GM21619 (cell line): ENCODE measurements at regions not wholly inside any gene's neighbourhood (a gene's known extent, or its start where the extent isn't known, plus 50 kb on each side); places are given as distances from the start of the nearest gene placed in this dataset.

ENCODE experiments used
- ATAC-seq: cut with Tn5 transposase; IDR thresholded peaks from one replicate; pipeline ENCODE4 v1.9.1; 2021; ENCODE audit not compliant: unreplicated experiment

GRCh38 chr9:120221844-120222243 lies 358.1 kb downstream of the CDK5RAP2 start:
- no peak for ATAC-seq

GRCh38 chr9:120214332-120214731 lies 365.6 kb downstream of the CDK5RAP2 start:
- no peak for ATAC-seq

DNA sequence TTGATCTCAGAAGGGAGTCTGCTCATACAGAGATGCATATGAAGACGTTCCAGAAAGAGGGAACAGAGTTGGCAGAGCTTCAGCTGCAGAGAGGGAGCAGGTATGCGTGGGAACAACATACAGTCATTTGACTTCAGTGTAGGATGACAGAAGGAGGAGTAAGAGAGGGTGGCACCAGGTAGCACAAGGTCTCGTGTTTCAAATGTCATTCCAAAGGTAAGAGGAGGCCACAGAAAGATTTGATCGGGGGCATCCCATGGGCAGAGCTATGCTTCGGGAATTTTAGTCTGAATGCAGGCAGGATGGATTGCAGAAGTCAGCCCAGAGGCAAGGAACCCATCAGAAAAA lies 367.1 kb downstream of the CDK5RAP2 start:
- peak; percentile 31 for ATAC-seq

GRCh38 chr9:120212153-120212852 lies 367.7 kb downstream of the CDK5RAP2 start:
- peak; percentile 92 for ATAC-seq

DNA sequence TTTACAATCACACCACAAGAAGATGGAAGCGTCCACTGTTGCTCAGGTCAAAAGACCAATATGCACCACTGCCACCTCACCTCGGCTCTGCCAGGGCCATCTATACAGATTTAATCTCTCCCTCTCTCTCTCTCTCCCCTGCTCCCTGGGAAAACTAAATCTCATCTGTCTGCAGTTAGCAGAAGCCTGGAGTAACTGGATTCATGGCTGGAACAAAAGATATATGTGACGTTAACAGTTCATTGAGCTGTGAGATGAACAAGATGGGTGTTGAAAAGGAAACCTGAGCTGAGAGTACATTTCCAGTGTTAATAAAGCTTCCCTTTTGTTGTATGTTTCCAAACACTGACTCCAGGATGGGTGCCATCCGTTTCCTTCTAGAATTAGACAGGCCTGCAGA lies 369.7 kb downstream of the CDK5RAP2 start:
- ATAC-seq, result no peak

- ATAC-seq, result no peak
Observed at GRCh38 chr9:120202856-120203654, 376.9 kb downstream of the CDK5RAP2 start.

- no peak for ATAC-seq
Observed at GRCh38 chr9:120198027-120198426, 381.9 kb downstream of the CDK5RAP2 start.

GRCh38 chr9:120197605-120198004 lies 382.4 kb downstream of the CDK5RAP2 start:
- ATAC-seq, result no peak

DNA sequence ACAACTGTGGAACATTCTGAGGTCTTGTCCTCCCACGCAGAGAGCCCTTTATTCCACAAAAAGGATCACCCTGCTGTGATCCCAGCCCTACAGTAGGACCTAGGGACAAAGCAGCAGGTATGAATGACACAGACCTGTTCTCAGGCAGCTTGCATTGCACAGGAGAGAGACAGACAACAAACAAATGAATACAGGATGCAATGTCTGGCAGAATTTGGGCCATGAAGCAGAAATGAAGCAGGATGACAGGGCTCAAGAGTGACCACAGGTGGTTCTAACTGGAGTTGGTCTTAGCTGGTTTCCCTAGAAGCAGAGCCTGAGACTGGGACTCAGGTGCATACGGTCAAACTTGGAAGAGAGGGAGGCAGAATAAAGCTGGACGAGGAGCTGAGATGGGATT lies 388.8 kb downstream of the CDK5RAP2 start:
- no peak for ATAC-seq

DNA sequence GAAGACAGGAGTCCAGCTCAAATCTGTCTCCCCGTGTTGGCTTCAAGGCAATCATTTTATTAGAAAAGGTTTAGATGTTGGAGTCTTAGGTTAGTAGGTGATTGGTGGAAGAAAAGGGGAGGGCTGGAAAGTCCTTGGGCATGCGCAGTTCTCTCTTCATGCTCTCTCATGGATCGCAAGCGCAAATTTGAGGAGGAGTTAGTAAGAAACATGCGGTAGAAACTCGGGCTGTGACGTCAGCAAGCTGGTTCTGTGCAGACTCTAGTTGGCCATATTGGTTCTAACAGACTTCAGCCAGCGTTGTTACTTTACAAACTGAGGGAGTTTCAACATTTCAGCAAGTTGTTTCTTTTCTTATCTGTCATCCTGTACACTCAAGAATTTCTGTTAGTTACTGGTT lies 392.2 kb downstream of the CDK5RAP2 start:
- no peak for ATAC-seq

DNA sequence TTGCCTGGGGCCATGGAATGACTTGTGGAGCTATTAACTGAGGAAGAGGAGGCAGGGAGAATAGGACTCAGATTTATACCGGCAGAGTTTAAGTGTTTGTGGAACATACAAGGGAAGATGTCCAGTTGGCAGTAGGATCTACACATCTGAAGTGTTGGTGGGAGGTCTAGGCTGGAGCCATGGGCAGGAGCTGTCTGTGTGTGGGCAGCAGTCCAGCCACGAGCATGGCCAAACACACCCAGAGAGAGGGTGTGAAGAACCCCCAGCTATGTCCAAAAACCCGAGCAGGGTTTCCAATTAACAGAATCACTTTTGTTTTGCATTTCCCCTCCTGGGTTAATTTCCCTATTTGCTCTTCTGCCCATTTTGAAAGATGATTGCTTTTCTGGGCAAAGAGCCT lies 393.7 kb downstream of the CDK5RAP2 start:
- ATAC-seq, result no peak

DNA sequence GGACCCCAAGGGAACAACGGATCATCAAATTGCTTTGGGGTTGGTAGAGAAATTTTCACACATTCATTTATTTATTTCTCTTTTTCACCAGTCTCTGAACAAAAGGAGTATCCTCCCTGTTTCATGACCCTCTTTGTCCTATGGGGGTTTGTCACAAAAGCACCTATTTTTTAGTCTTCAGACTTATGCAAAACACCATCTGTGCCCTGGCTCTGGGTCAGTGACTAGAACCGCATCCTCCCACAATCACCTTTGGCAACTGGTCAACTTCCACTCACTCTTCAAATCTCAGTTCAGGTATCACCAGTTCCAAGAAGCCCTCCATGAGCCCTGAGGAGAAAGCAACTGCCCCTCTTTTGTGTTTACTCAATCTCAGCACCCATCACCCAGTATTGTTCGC lies 395.7 kb downstream of the CDK5RAP2 start:
- ATAC-seq, result peak; percentile 76

DNA sequence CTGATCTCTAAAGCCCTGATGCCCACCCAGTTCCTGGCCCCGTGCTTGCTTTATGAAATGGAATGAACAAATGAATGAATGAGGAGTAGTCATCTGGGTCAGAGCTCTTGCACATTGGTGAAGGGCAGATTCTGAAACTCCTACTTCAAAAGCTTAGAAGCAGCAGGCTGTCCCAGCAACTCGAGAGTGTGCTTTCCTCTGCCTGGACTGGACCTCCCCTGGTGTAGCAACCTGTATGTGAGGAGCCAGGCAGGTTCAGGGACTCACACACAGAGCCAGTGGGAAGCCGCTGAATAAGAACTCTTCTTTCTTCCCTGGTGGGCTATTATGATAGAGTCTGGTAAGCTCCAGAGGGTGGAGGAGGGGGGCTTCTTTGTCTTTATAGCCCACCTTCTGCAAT lies 396.4 kb downstream of the CDK5RAP2 start:
- no peak for ATAC-seq

GRCh38 chr9:120182011-120182410 lies 398.0 kb downstream of the CDK5RAP2 start:
- ATAC-seq, result no peak

DNA sequence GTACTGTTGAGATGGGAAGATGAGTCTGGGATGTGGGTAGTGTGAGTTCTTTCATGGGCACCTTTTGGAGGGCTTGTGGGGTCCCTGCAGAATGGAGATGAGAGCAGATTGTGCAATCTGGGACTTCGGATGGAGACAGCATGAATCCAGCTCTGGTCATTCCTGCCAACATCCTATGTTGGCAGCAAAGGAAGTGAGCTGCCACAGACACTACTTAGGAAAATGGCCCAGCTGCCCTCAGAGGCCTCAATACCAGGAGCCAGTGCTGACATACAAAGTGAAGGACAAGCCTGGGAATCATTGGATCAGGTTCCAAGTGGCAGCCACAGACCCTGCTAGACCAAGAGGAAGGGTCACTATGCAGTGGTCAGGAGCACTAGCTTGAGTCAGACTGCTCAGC lies 402.8 kb downstream of the CDK5RAP2 start:
- ATAC-seq, result no peak

DNA sequence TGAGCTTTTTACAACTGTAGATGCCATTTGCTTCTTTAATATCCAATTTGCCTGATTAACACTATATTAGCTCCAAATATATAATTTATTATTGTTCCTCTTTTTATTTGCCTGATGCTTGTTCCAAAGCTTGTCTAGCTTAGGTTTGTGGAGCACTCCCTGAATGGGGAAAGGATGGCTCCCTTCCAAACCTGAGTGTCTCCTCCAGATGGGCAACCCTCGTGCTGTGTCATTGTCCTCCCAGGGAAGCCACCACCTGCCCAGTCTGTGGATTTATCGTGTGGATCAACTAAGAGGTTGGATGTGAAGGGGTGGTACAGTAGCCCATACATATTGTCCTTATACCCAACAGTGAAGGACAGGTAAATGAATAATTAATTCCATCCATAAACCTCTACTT lies 404.9 kb downstream of the CDK5RAP2 start:
- ATAC-seq, result no peak

GRCh38 chr9:120161776-120162175 lies 418.2 kb downstream of the CDK5RAP2 start:
- ATAC-seq, result no peak

DNA sequence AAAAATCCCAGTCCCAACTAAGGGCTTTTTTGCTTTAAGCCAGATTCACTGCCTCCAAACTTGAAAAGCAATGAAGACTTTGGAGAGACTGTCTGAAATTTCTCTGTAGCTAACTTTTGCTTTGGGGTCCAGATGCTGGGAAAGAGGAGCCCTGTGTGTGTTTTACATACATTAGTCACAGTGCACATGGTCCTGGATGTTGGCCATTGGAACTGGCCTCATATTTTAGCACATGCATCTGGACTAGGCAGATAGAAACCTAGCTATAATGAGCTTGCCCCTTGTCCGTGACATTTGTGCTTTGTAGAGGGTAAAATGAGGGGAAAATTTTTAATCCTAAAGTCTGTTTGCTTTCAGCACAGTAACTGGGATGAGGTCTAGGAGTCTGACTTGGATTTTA lies 421.7 kb downstream of the CDK5RAP2 start:
- no peak for ATAC-seq

GRCh38 chr9:120156376-120156775 lies 423.6 kb downstream of the CDK5RAP2 start:
- no peak for ATAC-seq

GRCh38 chr9:120153258-120153657 lies 426.7 kb downstream of the CDK5RAP2 start:
- ATAC-seq, result no peak

DNA sequence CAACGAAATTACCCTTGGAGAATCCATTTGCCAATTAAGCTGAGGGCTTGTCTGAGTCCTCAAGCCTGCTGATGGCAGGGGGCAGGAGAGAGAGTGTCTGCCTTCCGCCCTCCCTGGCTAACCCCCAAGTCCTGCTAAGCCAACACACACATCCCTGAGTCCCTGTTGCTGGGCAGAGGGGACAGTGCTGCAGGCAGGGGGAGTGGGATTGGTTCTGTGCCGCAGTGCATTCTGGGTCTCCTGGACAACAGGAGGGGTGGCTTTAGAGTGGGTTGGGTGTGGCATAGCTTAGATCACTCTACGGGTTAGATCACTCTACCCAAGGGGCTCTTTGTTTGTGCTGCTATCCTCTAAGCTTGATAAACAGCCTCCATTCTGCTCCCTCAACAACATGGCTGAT lies 427.7 kb downstream of the CDK5RAP2 start:
- ATAC-seq, result no peak

- no peak for ATAC-seq
Observed at GRCh38 chr9:120151806-120152205, 428.2 kb downstream of the CDK5RAP2 start.

DNA sequence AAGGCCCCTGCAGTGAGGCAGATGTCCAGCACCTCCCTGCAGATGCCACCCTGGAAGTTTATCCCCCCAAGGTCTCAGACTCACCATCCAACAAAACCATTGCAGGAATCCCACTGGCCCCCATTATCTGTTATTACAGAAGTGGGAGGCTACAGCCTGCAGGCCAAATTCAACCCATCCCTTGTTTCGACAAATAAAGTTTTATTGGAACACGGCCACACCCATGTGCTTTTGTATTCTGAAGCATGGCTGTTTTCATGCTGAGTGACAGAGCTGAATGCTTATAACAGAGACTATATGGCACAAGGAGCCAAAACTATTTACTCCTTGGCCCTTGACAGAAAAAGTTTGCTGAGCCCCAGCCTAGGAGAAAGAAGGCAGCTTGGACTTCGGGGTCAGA lies 428.8 kb downstream of the CDK5RAP2 start:
- ATAC-seq, result no peak
